Fibroblast of lung (primary cell): ENCODE measurements at regions not wholly inside any gene's neighbourhood (a gene's known extent, or its start where the extent isn't known, plus 50 kb on each side); places are given as distances from the start of the nearest gene placed in this dataset.

ENCODE experiments used
- EZH2 ChIP-seq: IDR thresholded peaks from 2 replicates; pipeline ENCODE4 v1.5.1; 2012; ENCODE audit warnings: low read length, control low read depth, mild to moderate bottlenecking; ENCODE audit errors: missing control alignments
- TF ChIP-seq, protein P1 (sequence below), 2 donors: IDR thresholded peaks in 1 of 2; conservative IDR thresholded peaks in 1 of 2; 1 replicate in 1 of 2; 2 replicates in 1 of 2; pipeline ENCODE4 v1.5.1; 2011 to 2012; ENCODE audit warnings: low read length in 2 of 2, control low read depth in 1 of 2, inconsistent platforms in 1 of 2, low read depth in 1 of 2, mild to moderate bottlenecking in 1 of 2

DNA sequence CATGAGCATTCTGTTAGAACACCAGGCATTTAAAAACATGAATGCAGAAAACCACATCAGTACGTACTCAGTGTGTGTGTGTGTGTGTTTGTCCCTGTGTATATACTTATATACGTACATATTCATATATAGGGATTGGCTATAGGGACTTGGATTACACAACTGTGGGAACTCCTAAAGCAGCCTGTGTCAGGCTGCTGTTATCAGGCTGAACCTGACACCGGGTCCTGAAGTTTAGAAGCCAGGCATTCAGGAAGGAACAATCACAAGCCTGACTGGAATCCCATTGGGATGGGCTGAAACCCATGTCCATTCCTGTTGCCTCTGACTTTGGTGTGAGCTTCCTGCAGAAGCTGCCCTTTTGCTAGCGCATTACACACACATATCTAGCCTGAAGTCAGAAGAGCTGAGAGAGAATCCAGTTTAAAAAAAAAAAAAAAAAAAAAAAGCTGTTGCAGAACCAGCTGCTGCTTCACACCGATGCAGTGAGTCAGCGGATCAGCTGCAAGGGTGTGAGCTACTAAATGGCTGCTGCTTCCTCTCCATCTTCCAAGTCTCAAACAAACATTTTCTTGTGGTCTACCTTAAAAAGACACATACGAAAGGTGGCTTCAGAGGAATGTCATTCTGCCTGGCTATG is 348.1 kb downstream of the THBS2 start:
- TF ChIP-seq, protein P1, sequence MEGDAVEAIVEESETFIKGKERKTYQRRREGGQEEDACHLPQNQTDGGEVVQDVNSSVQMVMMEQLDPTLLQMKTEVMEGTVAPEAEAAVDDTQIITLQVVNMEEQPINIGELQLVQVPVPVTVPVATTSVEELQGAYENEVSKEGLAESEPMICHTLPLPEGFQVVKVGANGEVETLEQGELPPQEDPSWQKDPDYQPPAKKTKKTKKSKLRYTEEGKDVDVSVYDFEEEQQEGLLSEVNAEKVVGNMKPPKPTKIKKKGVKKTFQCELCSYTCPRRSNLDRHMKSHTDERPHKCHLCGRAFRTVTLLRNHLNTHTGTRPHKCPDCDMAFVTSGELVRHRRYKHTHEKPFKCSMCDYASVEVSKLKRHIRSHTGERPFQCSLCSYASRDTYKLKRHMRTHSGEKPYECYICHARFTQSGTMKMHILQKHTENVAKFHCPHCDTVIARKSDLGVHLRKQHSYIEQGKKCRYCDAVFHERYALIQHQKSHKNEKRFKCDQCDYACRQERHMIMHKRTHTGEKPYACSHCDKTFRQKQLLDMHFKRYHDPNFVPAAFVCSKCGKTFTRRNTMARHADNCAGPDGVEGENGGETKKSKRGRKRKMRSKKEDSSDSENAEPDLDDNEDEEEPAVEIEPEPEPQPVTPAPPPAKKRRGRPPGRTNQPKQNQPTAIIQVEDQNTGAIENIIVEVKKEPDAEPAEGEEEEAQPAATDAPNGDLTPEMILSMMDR (conservative IDR thresholded peaks at IDR 0.05 in 1 of 2, IDR thresholded peaks at IDR 0.05 in 1 of 2; ENCODE audit: low read depth in 1 of 2, low read length in 2 of 2) = no peak
- TF ChIP-seq EZH2 = no peak
